GM06990 (cell line): ENCODE measurements at regions not wholly inside any gene's neighbourhood (a gene's known extent, or its start where the extent isn't known, plus 50 kb on each side); places are given as distances from the start of the nearest gene placed in this dataset.

Experiments
- DNase-seq: peaks from one replicate; pipeline ENCODE4 v3.0.0-alpha.2; 2011; ENCODE audit not compliant: insufficient read length; ENCODE audit errors: extremely low read depth
- H3K27me3 ChIP-seq: replicated peaks from 2 replicates; pipeline ENCODE4 v1.6.0; 2011; ENCODE audit warnings: low read length; ENCODE audit not compliant: control insufficient read depth, insufficient read depth
- H3K36me3 ChIP-seq: 2 replicates; pipeline ENCODE4 v1.5.1; 2011; ENCODE audit warnings: low read length; ENCODE audit not compliant: control insufficient read depth, insufficient read depth
- H3K4me3 ChIP-seq: replicated peaks from 2 replicates; pipeline ENCODE4 v1.5.1; 2011; ENCODE audit warnings: low read depth, mild to moderate bottlenecking, control low read depth, low read length
- TF ChIP-seq, protein P1 (sequence below): IDR thresholded peaks from 2 replicates; pipeline ENCODE4 v1.5.1; 2011; ENCODE audit warnings: low read length, control low read depth, mild to moderate bottlenecking, inconsistent platforms; ENCODE audit not compliant: insufficient read depth, poor library complexity, severe bottlenecking

GRCh38 chrX:145464650-145465049 lies 217.3 kb downstream of the SPANXN1 start:
- Histone ChIP-seq H3K36me3 (no peaks in the 10 kb centered on the region), H3K4me3 (no peak overlapping the region), H3K27me3 (no peaks in the 10 kb centered on the region)
- no peak for DNase-seq
- TF ChIP-seq, protein P1, sequence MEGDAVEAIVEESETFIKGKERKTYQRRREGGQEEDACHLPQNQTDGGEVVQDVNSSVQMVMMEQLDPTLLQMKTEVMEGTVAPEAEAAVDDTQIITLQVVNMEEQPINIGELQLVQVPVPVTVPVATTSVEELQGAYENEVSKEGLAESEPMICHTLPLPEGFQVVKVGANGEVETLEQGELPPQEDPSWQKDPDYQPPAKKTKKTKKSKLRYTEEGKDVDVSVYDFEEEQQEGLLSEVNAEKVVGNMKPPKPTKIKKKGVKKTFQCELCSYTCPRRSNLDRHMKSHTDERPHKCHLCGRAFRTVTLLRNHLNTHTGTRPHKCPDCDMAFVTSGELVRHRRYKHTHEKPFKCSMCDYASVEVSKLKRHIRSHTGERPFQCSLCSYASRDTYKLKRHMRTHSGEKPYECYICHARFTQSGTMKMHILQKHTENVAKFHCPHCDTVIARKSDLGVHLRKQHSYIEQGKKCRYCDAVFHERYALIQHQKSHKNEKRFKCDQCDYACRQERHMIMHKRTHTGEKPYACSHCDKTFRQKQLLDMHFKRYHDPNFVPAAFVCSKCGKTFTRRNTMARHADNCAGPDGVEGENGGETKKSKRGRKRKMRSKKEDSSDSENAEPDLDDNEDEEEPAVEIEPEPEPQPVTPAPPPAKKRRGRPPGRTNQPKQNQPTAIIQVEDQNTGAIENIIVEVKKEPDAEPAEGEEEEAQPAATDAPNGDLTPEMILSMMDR, result no peak

DNA sequence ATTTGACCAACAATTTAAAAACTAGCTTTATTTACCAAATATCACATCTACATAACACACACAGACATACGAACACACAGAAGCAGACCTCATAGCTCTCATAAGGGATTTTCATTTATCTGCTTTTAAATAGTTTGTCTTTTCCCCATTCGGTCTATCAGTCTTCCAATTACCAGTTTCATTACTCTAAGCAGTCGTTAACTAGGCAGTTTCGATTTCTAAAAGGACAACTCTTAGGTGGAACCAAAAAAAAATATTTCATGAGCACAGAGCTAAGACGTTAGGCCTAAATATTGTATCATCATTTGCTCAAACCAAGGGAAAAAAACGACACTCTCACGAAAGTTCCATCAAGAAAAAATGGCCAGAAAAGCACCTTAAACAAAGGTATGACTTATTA lies 228.4 kb downstream of the SPANXN1 start:
- Histone ChIP-seq H3K4me3 (no peak overlapping the region), H3K36me3 (no peaks in the 10 kb centered on the region), H3K27me3 (no peaks in the 10 kb centered on the region)
- TF ChIP-seq, protein P1, result no peak
- no peak for DNase-seq

DNA sequence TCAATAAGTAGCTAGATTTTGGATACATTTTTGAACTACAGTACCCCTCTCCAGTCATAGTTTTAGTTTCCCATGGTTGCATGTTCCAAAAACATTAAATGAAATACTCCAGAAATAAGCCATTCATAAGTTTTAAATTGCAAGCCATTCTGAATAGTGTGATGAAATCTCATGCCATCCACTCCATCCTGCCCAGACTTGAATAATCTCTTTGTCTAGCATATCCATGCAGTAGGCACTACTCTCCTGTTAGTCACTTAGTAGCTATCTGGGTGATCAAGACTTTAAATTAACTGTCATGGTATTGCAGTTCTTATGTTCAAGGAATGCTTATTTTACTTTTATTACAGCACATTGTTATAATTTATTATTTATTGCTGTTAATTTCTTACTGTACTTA lies 237.4 kb downstream of the SPANXN1 start:
- TF ChIP-seq, protein P1, result no peak
- no peak for DNase-seq
- Histone ChIP-seq H3K27me3 (no peaks in the 10 kb centered on the region), H3K36me3 (no peaks in the 10 kb centered on the region), H3K4me3 (no peak overlapping the region)

- TF ChIP-seq, protein P1, result no peak
- H3K27me3 ChIP-seq, result no peaks in the 10 kb centered on the region
These were observed 255.4 kb downstream of the SPANXN1 start for GRCh38 chrX:145502670-145503069.

DNA sequence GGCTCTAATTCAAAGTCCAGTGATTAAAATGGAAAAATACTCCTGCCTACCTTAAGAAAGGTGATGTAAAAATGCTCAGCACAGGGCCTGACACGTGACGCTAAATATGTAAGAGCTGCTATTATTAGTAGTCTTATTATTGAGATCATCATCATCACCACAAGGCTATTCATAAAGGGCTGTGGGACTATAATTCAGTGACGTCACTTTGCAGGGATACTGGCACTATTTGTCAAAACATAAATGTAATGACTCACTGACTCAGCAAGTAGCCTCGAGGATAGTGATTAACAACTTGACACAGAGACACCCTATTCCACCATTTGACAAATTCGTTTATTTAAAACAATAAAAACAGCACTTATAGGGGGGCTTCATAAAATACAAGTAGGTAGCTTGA lies 258.9 kb downstream of the SPANXN1 start:
- Histone ChIP-seq H3K27me3 (no peaks in the 10 kb centered on the region), H3K4me3 (no peak overlapping the region)

More at GRCh38 chrX:145502670-145503069, 255.4 kb downstream of the SPANXN1 start:
- no peak overlapping the region for H3K4me3 ChIP-seq
- H3K36me3 ChIP-seq, result no peaks in the 10 kb centered on the region
- no peak for DNase-seq

More for the DNA sequence above, 258.9 kb downstream of the SPANXN1 start:
- no peak for DNase-seq
- no peaks in the 10 kb centered on the region for H3K36me3 ChIP-seq
- TF ChIP-seq, protein P1, result no peak
